CD4-positive, CD25-positive, alpha-beta regulatory T cell (primary cell): ENCODE measurements at regions not wholly inside any gene's neighbourhood (a gene's known extent, or its start where the extent isn't known, plus 50 kb on each side); places are given as distances from the start of the nearest gene placed in this dataset.
"Not testable (repeated sequence)": the region's sequence is repeated elsewhere in the genome, so short reads cannot be mapped to it uniquely, and the experiment has no call there.

Experiments used
- ATAC-seq, 2 donors: fragments of 150-1000 bp; cut with Tn5 transposase; one replicate each; pipeline ENCODE4 v1.10.0; 2021; ENCODE audit warnings: low read depth in 2 of 2, moderate number of reproducible peaks in 2 of 2, moderate library complexity in 1 of 2
- DNase-seq, 3 donors: peaks; one replicate each; pipeline versions ENCODE4 v3.0.0 to v3.0.0-alpha.2; 2012 to 2022; ENCODE audit warnings: mixed read lengths in 1 of 3
- H3K27ac ChIP-seq: one replicate; pipeline ENCODE4 v1.7.0; 2013; ENCODE audit warnings: mild to moderate bottlenecking, low read length; ENCODE audit not compliant: insufficient read depth, poor library complexity, severe bottlenecking
- H3K27me3 ChIP-seq: one replicate; pipeline ENCODE4 v1.7.0; 2013; ENCODE audit warnings: low read length; ENCODE audit not compliant: control insufficient read depth, insufficient read depth
- H3K36me3 ChIP-seq: one replicate; pipeline ENCODE4 v1.7.0; 2013; ENCODE audit warnings: mild to moderate bottlenecking, low read length, moderate library complexity; ENCODE audit not compliant: control insufficient read depth, insufficient read depth
- H3K4me1 ChIP-seq: 2 replicates; pipeline ENCODE4 v1.7.0; 2013; ENCODE audit warnings: mild to moderate bottlenecking, low read length; ENCODE audit not compliant: insufficient read depth, control insufficient read depth, poor library complexity, severe bottlenecking
- H3K4me3 ChIP-seq: one replicate; pipeline ENCODE4 v1.7.0; 2013; ENCODE audit warnings: low read depth, mild to moderate bottlenecking, low read length, moderate library complexity
- H3K9me3 ChIP-seq, 2 experiments: 1 replicate in 1 of 2; 2 replicates in 1 of 2; pipeline ENCODE4 v1.7.0; 2013; ENCODE audit warnings: low read length in 2 of 2, mild to moderate bottlenecking in 1 of 2, moderate library complexity in 1 of 2; ENCODE audit not compliant: control insufficient read depth in 2 of 2
- H3K27ac Mint-ChIP-seq, 3 donors: one replicate each; pipeline ENCODE4 v1.8.0; 2020 to 2022; ENCODE audit warnings: mild to moderate bottlenecking in 3 of 3, mixed read lengths in 3 of 3, moderate library complexity in 2 of 3
- H3K27me3 Mint-ChIP-seq: one replicate; pipeline ENCODE4 v1.8.0; 2022; ENCODE audit warnings: mild to moderate bottlenecking, mixed read lengths
- H3K36me3 Mint-ChIP-seq: one replicate; pipeline ENCODE4 v1.8.0; 2020; ENCODE audit warnings: mixed read lengths
- H3K4me1 Mint-ChIP-seq, 4 donors: one replicate each; pipeline ENCODE4 v1.8.0; 2020 to 2022; ENCODE audit warnings: mixed read lengths in 4 of 4, mild to moderate bottlenecking in 1 of 4
- H3K4me3 Mint-ChIP-seq, 4 donors: one replicate each; pipeline ENCODE4 v1.8.0; 2020 to 2022; ENCODE audit warnings: mild to moderate bottlenecking in 4 of 4, mixed read lengths in 4 of 4, moderate library complexity in 3 of 4
- H3K9me3 Mint-ChIP-seq, 7 donors: one replicate each; pipeline ENCODE4 v1.8.0; 2020 to 2022; ENCODE audit warnings: mixed read lengths in 7 of 7, mild to moderate bottlenecking in 3 of 7, moderate library complexity in 2 of 7

- H3K4me1 Mint-ChIP-seq, H3K4me3 Mint-ChIP-seq, H3K27me3 ChIP-seq, ATAC-seq, H3K4me3 ChIP-seq, H3K36me3 Mint-ChIP-seq, H3K9me3 ChIP-seq, H3K27me3 Mint-ChIP-seq, H3K27ac ChIP-seq, H3K4me1 ChIP-seq, H3K36me3 ChIP-seq, H3K9me3 Mint-ChIP-seq, DNase-seq: not testable (repeated sequence)
- peak overlapping the region in 1 of 3 donors; percentile 53 for H3K27ac Mint-ChIP-seq
Measured at GRCh38 chr6:168913231-168913865, 340.3 kb downstream of the THBS2 start.

GRCh38 chr6:168909288-168909687 lies 344.4 kb downstream of the THBS2 start:
- no peak overlapping the region for H3K4me3 ChIP-seq
- DNase-seq = no peak
- no peak for ATAC-seq
- no peaks in the 10 kb centered on the region for H3K36me3 ChIP-seq
- peaks cover 0 to 7% (median 0%) of the 10 kb centered on the region in 7 donors for H3K9me3 Mint-ChIP-seq
- H3K27me3 ChIP-seq = no peaks in the 10 kb centered on the region
- H3K27ac ChIP-seq = no peak overlapping the region
- no peaks in the 10 kb centered on the region for H3K4me1 ChIP-seq
- H3K36me3 Mint-ChIP-seq = peaks cover 2% of the 10 kb centered on the region
- no peaks in the 10 kb centered on the region for H3K9me3 ChIP-seq
- H3K27me3 Mint-ChIP-seq = no peaks in the 10 kb centered on the region
- peaks cover 0 to 2% (median 0%) of the 10 kb centered on the region in 4 donors for H3K4me1 Mint-ChIP-seq
- H3K27ac Mint-ChIP-seq = no peak overlapping the region
- no peak overlapping the region for H3K4me3 Mint-ChIP-seq

- H3K27me3 Mint-ChIP-seq = no peaks in the 10 kb centered on the region
- no peaks in the 10 kb centered on the region for H3K36me3 ChIP-seq
- H3K9me3 Mint-ChIP-seq = peaks cover 0 to 7% (median 0%) of the 10 kb centered on the region in 7 donors
- peaks cover 0 to 2% (median 0%) of the 10 kb centered on the region in 4 donors for H3K4me1 Mint-ChIP-seq
- no peak for ATAC-seq
- DNase-seq = no peak
- peaks cover 2% of the 10 kb centered on the region for H3K36me3 Mint-ChIP-seq
- H3K27me3 ChIP-seq = no peaks in the 10 kb centered on the region
- H3K27ac Mint-ChIP-seq = no peak overlapping the region
- H3K4me3 Mint-ChIP-seq = no peak overlapping the region
- H3K27ac ChIP-seq = no peak overlapping the region
- no peak overlapping the region for H3K4me3 ChIP-seq
- H3K4me1 ChIP-seq = no peaks in the 10 kb centered on the region
- H3K9me3 ChIP-seq = no peaks in the 10 kb centered on the region
Measured at GRCh38 chr6:168908887-168909286, 344.8 kb downstream of the THBS2 start.

- no peaks in the 10 kb centered on the region for H3K27me3 Mint-ChIP-seq
- no peaks in the 10 kb centered on the region for H3K4me1 ChIP-seq
- no peak overlapping the region for H3K4me3 ChIP-seq
- H3K9me3 Mint-ChIP-seq = peaks cover 0 to 7% (median 0%) of the 10 kb centered on the region in 7 donors
- no peaks in the 10 kb centered on the region for H3K9me3 ChIP-seq
- H3K4me3 Mint-ChIP-seq = no peak overlapping the region
- no peaks in the 10 kb centered on the region for H3K36me3 ChIP-seq
- DNase-seq (no peak), ATAC-seq (no peak)
- H3K27me3 ChIP-seq = no peaks in the 10 kb centered on the region
- no peak overlapping the region for H3K27ac ChIP-seq
- H3K36me3 Mint-ChIP-seq = peaks cover 2% of the 10 kb centered on the region
- H3K4me1 Mint-ChIP-seq = peaks cover 0 to 2% (median 0%) of the 10 kb centered on the region in 4 donors
- H3K27ac Mint-ChIP-seq = peak overlapping the region in 1 of 3 donors; percentile 33
Measured at GRCh38 chr6:168908166-168908565, 345.5 kb downstream of the THBS2 start.

GRCh38 chr6:168906391-168906790 lies 347.3 kb downstream of the THBS2 start:
- Histone ChIP-seq H3K36me3 (no peaks in the 10 kb centered on the region), H3K4me3 (no peak overlapping the region), H3K27ac (no peak overlapping the region), H3K27me3 (no peaks in the 10 kb centered on the region), H3K4me1 (no peaks in the 10 kb centered on the region), H3K9me3 (no peaks in the 10 kb centered on the region)
- ATAC-seq (no peak), DNase-seq (no peak)
- Mint-ChIP-seq H3K36me3 (peaks cover 2% of the 10 kb centered on the region), H3K9me3 (peaks cover 0 to 7% (median 0%) of the 10 kb centered on the region in 7 donors), H3K4me3 (no peak overlapping the region), H3K27ac (peak overlapping the region in 1 of 3 donors; percentile 78), H3K4me1 (peaks cover 0 to 2% (median 0%) of the 10 kb centered on the region in 4 donors), H3K27me3 (no peaks in the 10 kb centered on the region)

GRCh38 chr6:168905451-168906090 lies 348.1 kb downstream of the THBS2 start:
- no peaks in the 10 kb centered on the region for H3K27me3 ChIP-seq
- H3K27me3 Mint-ChIP-seq = no peaks in the 10 kb centered on the region
- no peak overlapping the region for H3K4me3 Mint-ChIP-seq
- H3K9me3 ChIP-seq = no peaks in the 10 kb centered on the region
- no peak overlapping the region for H3K27ac ChIP-seq
- DNase-seq = no peak
- H3K36me3 ChIP-seq = no peaks in the 10 kb centered on the region
- no peaks in the 10 kb centered on the region for H3K4me1 ChIP-seq
- no peak overlapping the region for H3K4me3 ChIP-seq
- H3K9me3 Mint-ChIP-seq = peaks cover 0 to 7% (median 0%) of the 10 kb centered on the region in 7 donors
- peaks cover 0 to 2% (median 0%) of the 10 kb centered on the region in 4 donors for H3K4me1 Mint-ChIP-seq
- peak in 1 of 2 donors; percentile 22 for ATAC-seq
- no peak overlapping the region for H3K27ac Mint-ChIP-seq
- peaks cover 2% of the 10 kb centered on the region for H3K36me3 Mint-ChIP-seq

- H3K4me1 Mint-ChIP-seq = peaks cover 0 to 2% (median 0%) of the 10 kb centered on the region in 4 donors
- H3K27me3 Mint-ChIP-seq = no peaks in the 10 kb centered on the region
- Histone ChIP-seq H3K27ac (no peak overlapping the region), H3K9me3 (no peaks in the 10 kb centered on the region), H3K27me3 (no peaks in the 10 kb centered on the region), H3K36me3 (no peaks in the 10 kb centered on the region), H3K4me1 (no peaks in the 10 kb centered on the region), H3K4me3 (no peak overlapping the region)
- ATAC-seq (no peak), DNase-seq (no peak)
- no peak overlapping the region for H3K4me3 Mint-ChIP-seq
- peaks cover 0 to 7% (median 0%) of the 10 kb centered on the region in 7 donors for H3K9me3 Mint-ChIP-seq
- H3K36me3 Mint-ChIP-seq = no peaks in the 10 kb centered on the region
- peak overlapping the region in 1 of 3 donors; percentile 67 for H3K27ac Mint-ChIP-seq
Measured at GRCh38 chr6:168903613-168904345, 349.9 kb downstream of the THBS2 start.
